ENCODE measurements at regions not wholly inside any gene's neighbourhood (a gene's known extent, or its start where the extent isn't known, plus 50 kb on each side); places are given as distances from the start of the nearest gene placed in this dataset.

DNA sequence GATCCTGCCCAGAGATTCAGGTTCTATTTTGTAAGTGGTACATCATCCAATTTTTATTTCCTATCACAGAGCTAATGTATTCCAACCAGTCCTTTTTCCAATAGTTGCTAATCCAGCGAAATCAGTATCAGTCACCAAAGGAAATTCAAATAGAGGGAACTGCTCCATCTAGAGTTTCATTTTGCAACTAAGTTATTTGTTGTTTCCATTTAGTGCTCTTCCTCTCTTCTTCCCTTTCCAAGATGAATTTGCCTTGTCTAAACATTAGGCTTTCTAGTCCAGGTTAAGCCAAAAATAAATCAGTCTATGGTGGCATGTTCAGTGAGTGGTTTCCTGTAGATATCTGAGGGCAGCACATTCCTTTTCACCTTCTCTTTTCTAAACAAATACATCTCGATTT lies 79.8 kb upstream of the SPATA31D4 start:
- no peaks in the 10 kb centered on the region for H3K79me2 ChIP-seq (ENCODE audit: control insufficient read depth, insufficient read depth, low read length)
- no peak overlapping the region for H3K4me2 ChIP-seq (ENCODE audit: control insufficient read depth, insufficient read depth)
- H3K36me3 ChIP-seq (ENCODE audit: control insufficient read depth in 2 of 2, insufficient read depth in 2 of 2, low read length in 1 of 2), result no peaks in the 10 kb centered on the region
- no peak overlapping the region for H3K4me3 ChIP-seq
- ATAC-seq, result no peak
- no peak for TF ChIP-seq KAT2A (conservative IDR thresholded peaks at IDR 0.05; ENCODE audit: control insufficient read depth, low read depth, low read length)
- no peak for TF ChIP-seq YBX1 (IDR thresholded peaks at IDR 0.05)
- no peak for TF ChIP-seq ZNF622 (IDR thresholded peaks at IDR 0.05)
- TF ChIP-seq POLR2A (IDR thresholded peaks at IDR 0.05; ENCODE audit: low read depth, low read length), result no peak
- no peak for TF ChIP-seq MYC (IDR thresholded peaks at IDR 0.05; ENCODE audit: insufficient read depth, insufficient read length, insufficient replicate concordance, low read length, severe bottlenecking)
- no peak for TF ChIP-seq CHD1 (IDR thresholded peaks at IDR 0.05; ENCODE audit: low read depth, low read length)
- TF ChIP-seq CBX5 (IDR thresholded peaks at IDR 0.05; ENCODE audit: low read depth), result no peak
- H2AFZ ChIP-seq (ENCODE audit: control insufficient read depth, low read depth, low read length), result no peak overlapping the region
- SMC1A ChIA-PET (ENCODE audit: uncharacterized antibody, unreplicated experiment), result no interaction called here
- no peak for DNase-seq (ENCODE audit: low read depth, low spot score)
- intact Hi-C loops (cut with micrococcal nuclease; ENCODE audit: unreplicated experiment), result no loop called here
- H3K27ac ChIP-seq (ENCODE audit: control insufficient read depth, insufficient read depth), result no peak overlapping the region
- H4K20me1 ChIP-seq (ENCODE audit: control insufficient read depth, insufficient read depth), result no peaks in the 10 kb centered on the region
- no peaks in the 10 kb centered on the region for H3K4me1 ChIP-seq (ENCODE audit: control insufficient read depth, insufficient read depth, low read length)
- RAD21 ChIA-PET (ENCODE audit: unreplicated experiment), result no interaction called here
- in situ Hi-C loops (cut with MboI), result no loop called here
- H3K9ac ChIP-seq (ENCODE audit: control insufficient read depth, insufficient read depth, low read length), result no peak overlapping the region
- CTCF ChIA-PET, result interaction anchor here (1.3 to 1.4 kb wide), 2 partner anchors 14 to 21 kb away, joined by 3 to 4 read pairs; no protein-coding TSS in a partner anchor
- WGBS (ENCODE audit: insufficient coverage, insufficient replicate concordance, low lambda C conversion rate, missing lambda C conversion rate), result 5% methylated on average over 2 of the region's 2 CpGs
- POLR2A ChIA-PET, result no interaction called here
- H3K27me3 ChIP-seq (replicated peaks in 1 of 2; ENCODE audit: control insufficient read depth in 2 of 2, insufficient read depth in 2 of 2, low read length in 1 of 2), result no peaks in the 10 kb centered on the region
- BruUV-seq (replicated peaks), result no TSS peak
- H3K9me3 ChIP-seq (replicated peaks; ENCODE audit: control insufficient read depth, insufficient read depth, low read length), result no peaks in the 10 kb centered on the region
- FAIRE-seq, result no peak

DNA sequence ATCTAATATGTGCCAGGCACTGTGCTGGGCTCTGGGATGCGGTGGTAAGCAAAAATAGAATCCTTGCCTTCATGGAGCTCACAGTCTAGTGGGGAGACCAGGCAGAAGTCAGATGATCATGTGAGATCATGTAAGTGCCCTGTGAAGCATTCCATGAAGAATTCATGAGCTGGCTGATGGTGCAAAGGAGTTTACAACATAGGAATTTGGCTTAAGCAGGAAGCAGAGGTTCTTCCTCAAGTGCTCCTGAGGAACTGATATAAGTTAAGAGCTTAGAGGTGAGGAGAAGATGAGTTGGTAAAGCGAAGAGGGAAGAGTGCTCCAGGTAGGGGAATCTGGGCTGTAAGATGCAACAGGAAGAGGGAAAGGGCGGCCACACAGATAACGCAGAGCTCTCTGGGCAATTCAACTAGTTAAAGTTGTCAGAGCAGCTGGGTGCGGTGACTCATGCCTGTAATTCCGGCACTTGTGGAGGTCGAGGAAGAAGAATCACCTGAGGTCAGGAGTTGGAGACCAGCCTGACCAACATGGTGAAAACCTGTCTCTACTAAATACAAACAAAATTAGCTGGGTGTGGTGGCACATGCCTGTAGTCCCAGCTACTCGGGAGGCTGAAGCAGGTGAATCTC lies 78.5 kb upstream of the SPATA31D4 start:
- no peaks in the 10 kb centered on the region for H4K20me1 ChIP-seq (ENCODE audit: control insufficient read depth, insufficient read depth)
- ChIA-PET SMC1A (ENCODE audit: uncharacterized antibody, unreplicated experiment) (interaction anchor here (0.6 kb wide), 1 partner anchor 1992 kb away, joined by 3 read pairs; no protein-coding TSS in a partner anchor), RAD21 (ENCODE audit: unreplicated experiment) (no interaction called here), POLR2A (no interaction called here), CTCF (no interaction called here)
- H3K9me3 ChIP-seq (replicated peaks; ENCODE audit: control insufficient read depth, insufficient read depth, low read length), result no peaks in the 10 kb centered on the region
- no peak overlapping the region for H3K27ac ChIP-seq (ENCODE audit: control insufficient read depth, insufficient read depth)
- H3K36me3 ChIP-seq (ENCODE audit: control insufficient read depth in 2 of 2, insufficient read depth in 2 of 2, low read length in 1 of 2), result no peaks in the 10 kb centered on the region
- H3K27me3 ChIP-seq (replicated peaks in 1 of 2; ENCODE audit: control insufficient read depth in 2 of 2, insufficient read depth in 2 of 2, low read length in 1 of 2), result no peaks in the 10 kb centered on the region
- no peak overlapping the region for H2AFZ ChIP-seq (ENCODE audit: control insufficient read depth, low read depth, low read length)
- H3K4me2 ChIP-seq (ENCODE audit: control insufficient read depth, insufficient read depth), result no peak overlapping the region
- no peak overlapping the region for H3K4me3 ChIP-seq
- FAIRE-seq (no peak), ATAC-seq (no peak), DNase-seq (ENCODE audit: low read depth, low spot score) (no peak)
- no peak overlapping the region for H3K9ac ChIP-seq (ENCODE audit: control insufficient read depth, insufficient read depth, low read length)
- in situ Hi-C loops (cut with MboI) (no loop called here), intact Hi-C loops (cut with micrococcal nuclease; ENCODE audit: unreplicated experiment) (no loop called here)
- WGBS (ENCODE audit: insufficient coverage, insufficient replicate concordance, low lambda C conversion rate, missing lambda C conversion rate), result 48% methylated on average over 8 of the region's 8 CpGs
- H3K79me2 ChIP-seq (ENCODE audit: control insufficient read depth, insufficient read depth, low read length), result no peaks in the 10 kb centered on the region
- no TSS peak for BruUV-seq (replicated peaks)
- no peaks in the 10 kb centered on the region for H3K4me1 ChIP-seq (ENCODE audit: control insufficient read depth, insufficient read depth, low read length)
- TF ChIP-seq CBFB (IDR thresholded peaks at IDR 0.05; ENCODE audit: low read depth) (no peak), ATF7 (IDR thresholded peaks at IDR 0.05; ENCODE audit: low read depth) (no peak), YY1 (IDR thresholded peaks at IDR 0.05; ENCODE audit: low read depth, low read length) (no peak), SREBF1 (IDR thresholded peaks at IDR 0.05; ENCODE audit: low read length) (no peak), POLR2AphosphoS5 (IDR thresholded peaks at IDR 0.05; ENCODE audit: low read length) (no peak), TCF3 (IDR thresholded peaks at IDR 0.05; ENCODE audit: borderline replicate concordance, insufficient read depth, low read depth, low read length) (no peak), BCL11A (IDR thresholded peaks at IDR 0.05; ENCODE audit: low read depth, low read length) (no peak), EED (IDR thresholded peaks at IDR 0.05; ENCODE audit: low read depth) (no peak), CHD1 (IDR thresholded peaks at IDR 0.05; ENCODE audit: low read depth, low read length) (no peak), PAX8 (IDR thresholded peaks at IDR 0.05) (no peak)
- TF ChIP-seq, protein P1, sequence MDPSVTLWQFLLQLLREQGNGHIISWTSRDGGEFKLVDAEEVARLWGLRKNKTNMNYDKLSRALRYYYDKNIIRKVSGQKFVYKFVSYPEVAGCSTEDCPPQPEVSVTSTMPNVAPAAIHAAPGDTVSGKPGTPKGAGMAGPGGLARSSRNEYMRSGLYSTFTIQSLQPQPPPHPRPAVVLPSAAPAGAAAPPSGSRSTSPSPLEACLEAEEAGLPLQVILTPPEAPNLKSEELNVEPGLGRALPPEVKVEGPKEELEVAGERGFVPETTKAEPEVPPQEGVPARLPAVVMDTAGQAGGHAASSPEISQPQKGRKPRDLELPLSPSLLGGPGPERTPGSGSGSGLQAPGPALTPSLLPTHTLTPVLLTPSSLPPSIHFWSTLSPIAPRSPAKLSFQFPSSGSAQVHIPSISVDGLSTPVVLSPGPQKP (IDR thresholded peaks at IDR 0.05; ENCODE audit: low read depth, low read length), result no peak
- TF ChIP-seq, protein P2, sequence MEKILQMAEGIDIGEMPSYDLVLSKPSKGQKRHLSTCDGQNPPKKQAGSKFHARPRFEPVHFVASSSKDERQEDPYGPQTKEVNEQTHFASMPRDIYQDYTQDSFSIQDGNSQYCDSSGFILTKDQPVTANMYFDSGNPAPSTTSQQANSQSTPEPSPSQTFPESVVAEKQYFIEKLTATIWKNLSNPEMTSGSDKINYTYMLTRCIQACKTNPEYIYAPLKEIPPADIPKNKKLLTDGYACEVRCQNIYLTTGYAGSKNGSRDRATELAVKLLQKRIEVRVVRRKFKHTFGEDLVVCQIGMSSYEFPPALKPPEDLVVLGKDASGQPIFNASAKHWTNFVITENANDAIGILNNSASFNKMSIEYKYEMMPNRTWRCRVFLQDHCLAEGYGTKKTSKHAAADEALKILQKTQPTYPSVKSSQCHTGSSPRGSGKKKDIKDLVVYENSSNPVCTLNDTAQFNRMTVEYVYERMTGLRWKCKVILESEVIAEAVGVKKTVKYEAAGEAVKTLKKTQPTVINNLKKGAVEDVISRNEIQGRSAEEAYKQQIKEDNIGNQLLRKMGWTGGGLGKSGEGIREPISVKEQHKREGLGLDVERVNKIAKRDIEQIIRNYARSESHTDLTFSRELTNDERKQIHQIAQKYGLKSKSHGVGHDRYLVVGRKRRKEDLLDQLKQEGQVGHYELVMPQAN (conservative IDR thresholded peaks at IDR 0.05), result no peak
